ENCODE measurements at regions not wholly inside any gene's neighbourhood (a gene's known extent, or its start where the extent isn't known, plus 50 kb on each side); places are given as distances from the start of the nearest gene placed in this dataset.
"Not testable (repeated sequence)": the region's sequence is repeated elsewhere in the genome, so short reads cannot be mapped to it uniquely, and the experiment has no call there.

- not testable (repeated sequence) for TF ChIP-seq POLR2AphosphoS5, POLR2A (IDR thresholded peaks at IDR 0.05)
Observed at GRCh38 chr4:99733455-99733854, 75.8 kb upstream of the C4orf54 start.

Measured in breast epithelium (tissue), 3 donors.